GM19043 (cell line): ENCODE measurements at regions not wholly inside any gene's neighbourhood (a gene's known extent, or its start where the extent isn't known, plus 50 kb on each side); places are given as distances from the start of the nearest gene placed in this dataset.
"Not testable (repeated sequence)": the region's sequence is repeated elsewhere in the genome, so short reads cannot be mapped to it uniquely, and the experiment has no call there.

Source experiments
- ATAC-seq: cut with Tn5 transposase; IDR thresholded peaks from one replicate; pipeline ENCODE4 v1.9.1; 2021; ENCODE audit warnings: low read depth; ENCODE audit not compliant: unreplicated experiment

GRCh38 chr1:121443001-121443540, 258.3 kb downstream of the SRGAP2C start:
- no peak for ATAC-seq

GRCh38 chr1:121444096-121444495, 259.3 kb downstream of the SRGAP2C start:
- no peak for ATAC-seq

- ATAC-seq = no peak
Measured at GRCh38 chr1:121445679-121446078, 260.9 kb downstream of the SRGAP2C start.

- not testable (repeated sequence) for ATAC-seq
Measured at GRCh38 chr1:121447280-121447923, 262.6 kb downstream of the SRGAP2C start.

GRCh38 chr1:121448064-121448463, 263.3 kb downstream of the SRGAP2C start:
- not testable (repeated sequence) for ATAC-seq

GRCh38 chr1:121448851-121449250, 264.1 kb downstream of the SRGAP2C start:
- ATAC-seq = no peak

GRCh38 chr1:121452484-121452883, 267.7 kb downstream of the SRGAP2C start:
- ATAC-seq = no peak

GRCh38 chr1:121458291-121459048, 273.7 kb downstream of the SRGAP2C start:
- ATAC-seq = peak; percentile 99

- no peak for ATAC-seq
Measured at GRCh38 chr1:121459235-121459634, 274.5 kb downstream of the SRGAP2C start.

GRCh38 chr1:121469395-121469794, 284.6 kb downstream of the SRGAP2C start:
- ATAC-seq = not testable (repeated sequence)

GRCh38 chr1:121470401-121470800, 285.6 kb downstream of the SRGAP2C start:
- ATAC-seq = not testable (repeated sequence)

GRCh38 chr1:121471523-121471922, 286.7 kb downstream of the SRGAP2C start:
- peak; percentile 97 for ATAC-seq

- ATAC-seq = no peak
Measured at GRCh38 chr1:121472017-121472416, 287.2 kb downstream of the SRGAP2C start.

- no peak for ATAC-seq
Measured at GRCh38 chr1:121483234-121483633, 298.5 kb downstream of the SRGAP2C start.

GRCh38 chr1:121483961-121484424, 299.2 kb downstream of the SRGAP2C start:
- ATAC-seq = no peak

GRCh38 chr1:121494796-121495195, 310.0 kb downstream of the SRGAP2C start:
- not testable (repeated sequence) for ATAC-seq

GRCh38 chr1:121511455-121511854, 326.7 kb downstream of the SRGAP2C start:
- not testable (repeated sequence) for ATAC-seq

- ATAC-seq = not testable (repeated sequence)
Measured at GRCh38 chr1:121511876-121512275, 327.1 kb downstream of the SRGAP2C start.

GRCh38 chr1:121515235-121515634, 330.5 kb downstream of the SRGAP2C start:
- ATAC-seq = no peak

- peak; percentile 93 for ATAC-seq
Measured at GRCh38 chr1:121516234-121516967, 331.6 kb downstream of the SRGAP2C start.
